Mesendoderm (in vitro differentiated cells): ENCODE measurements at regions not wholly inside any gene's neighbourhood (a gene's known extent, or its start where the extent isn't known, plus 50 kb on each side); places are given as distances from the start of the nearest gene placed in this dataset.

Experiments used
- DNase-seq: peaks from one replicate; pipeline ENCODE4 v3.0.0; 2013
- H2AK5ac ChIP-seq: 2 replicates; pipeline ENCODE4 v1.6.1; 2013; ENCODE audit warnings: low read length, inconsistent platforms
- H2BK120ac ChIP-seq: 2 replicates; pipeline ENCODE4 v1.6.1; 2013; ENCODE audit warnings: low read depth, mild to moderate bottlenecking, low read length, moderate library complexity, mixed read lengths
- H2BK15ac ChIP-seq: replicated peaks from 2 replicates; pipeline ENCODE4 v1.6.1; 2013; ENCODE audit warnings: low read depth, mild to moderate bottlenecking, moderate library complexity
- H2BK5ac ChIP-seq: 2 replicates; pipeline ENCODE4 v1.6.1; 2013; ENCODE audit warnings: low read length, inconsistent platforms
- H3K18ac ChIP-seq: 2 replicates; pipeline ENCODE4 v1.6.1; 2013; ENCODE audit warnings: mild to moderate bottlenecking, low read length, mixed read lengths
- H3K23ac ChIP-seq: one replicate; pipeline ENCODE4 v1.6.1; 2013; ENCODE audit warnings: low read length
- H3K27ac ChIP-seq: 2 replicates; pipeline ENCODE4 v1.5.1; 2013; ENCODE audit warnings: low read depth, mild to moderate bottlenecking, inconsistent platforms, low read length, moderate library complexity
- H3K27me3 ChIP-seq: 2 replicates; pipeline ENCODE4 v1.6.1; 2013; ENCODE audit warnings: low read length, control low read depth, mild to moderate bottlenecking, inconsistent platforms; ENCODE audit not compliant: insufficient read depth, poor library complexity
- H3K36me3 ChIP-seq: 2 replicates; pipeline ENCODE4 v1.6.1; 2013; ENCODE audit warnings: low read length, inconsistent platforms; ENCODE audit not compliant: control insufficient read depth, insufficient read depth
- H3K4ac ChIP-seq: one replicate; pipeline ENCODE4 v1.6.1; 2013; ENCODE audit warnings: low read depth, mild to moderate bottlenecking, low read length, moderate library complexity
- H3K4me1 ChIP-seq: 2 replicates; pipeline ENCODE4 v1.6.1; 2013; ENCODE audit warnings: low read depth, low read length, inconsistent platforms; ENCODE audit not compliant: control insufficient read depth
- H3K4me2 ChIP-seq: 2 replicates; pipeline ENCODE4 v1.6.1; 2013; ENCODE audit warnings: low read length
- H3K4me3 ChIP-seq: 2 replicates; pipeline ENCODE4 v1.5.1; 2013; ENCODE audit warnings: mild to moderate bottlenecking, low read length
- H3K56ac ChIP-seq: one replicate; pipeline ENCODE4 v1.6.1; 2013; ENCODE audit warnings: low read length
- H3K79me1 ChIP-seq: 2 replicates; pipeline ENCODE4 v1.6.1; 2013; ENCODE audit warnings: low read length, inconsistent platforms
- H3K79me2 ChIP-seq: 2 replicates; pipeline ENCODE4 v1.6.1; 2013; ENCODE audit warnings: mild to moderate bottlenecking, low read length; ENCODE audit not compliant: control insufficient read depth, insufficient read depth
- H3K9ac ChIP-seq: 2 replicates; pipeline ENCODE4 v1.6.1; 2013; ENCODE audit warnings: low read length, inconsistent platforms
- H4K5ac ChIP-seq: one replicate; pipeline ENCODE4 v1.6.1; 2013; ENCODE audit warnings: low read length
- H4K8ac ChIP-seq: one replicate; pipeline ENCODE4 v1.6.1; 2013; ENCODE audit warnings: low read depth, mild to moderate bottlenecking, control low read depth, low read length, moderate library complexity
- WGBS: extraction: QIAGEN DNeasy Blood & Tissue Kit; methylation state at CpG from one replicate; pipeline ENCODE4 v1.1.7; 2013; ENCODE audit warnings: low lambda C conversion rate, missing lambda C conversion rate; ENCODE audit not compliant: insufficient coverage; ENCODE audit errors: extremely low coverage; 5-methylcytosine and 5-hydroxymethylcytosine counted together

DNA sequence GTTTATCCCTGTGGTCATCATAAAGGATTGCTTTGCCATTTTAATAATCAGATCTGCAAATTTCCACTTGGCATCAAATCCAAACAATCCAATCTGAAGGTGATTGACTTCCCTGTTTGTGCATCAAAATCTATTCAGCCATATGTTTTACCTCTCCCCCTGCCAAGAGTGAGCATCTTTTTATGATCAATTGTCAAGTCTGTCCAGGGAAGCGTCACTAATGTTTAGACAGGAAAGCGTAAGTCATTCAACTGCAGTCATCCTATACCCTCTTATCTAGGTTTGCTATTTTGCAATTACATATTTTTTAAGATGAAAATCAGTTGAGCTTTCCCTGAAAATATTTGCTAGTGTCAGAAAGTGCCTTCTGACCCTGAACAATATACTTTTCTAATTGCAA lies 1224.1 kb upstream of the SEL1L start:
- no peaks in the 10 kb centered on the region for H3K4me1 ChIP-seq
- no peaks in the 10 kb centered on the region for H3K27me3 ChIP-seq
- no peak overlapping the region for H4K8ac ChIP-seq
- no peaks in the 10 kb centered on the region for H3K79me2 ChIP-seq
- H3K56ac ChIP-seq: no peak overlapping the region
- H3K23ac ChIP-seq: no peak overlapping the region
- no peak overlapping the region for H3K4ac ChIP-seq
- H4K5ac ChIP-seq: no peak overlapping the region
- no peak overlapping the region for H3K18ac ChIP-seq
- no peak overlapping the region for H2AK5ac ChIP-seq
- H2BK15ac ChIP-seq: no peak overlapping the region
- no peak overlapping the region for H2BK120ac ChIP-seq
- WGBS: no CpG with 5 or more reads among the region's 2 CpGs
- H3K4me3 ChIP-seq: no peak overlapping the region
- no peaks in the 10 kb centered on the region for H3K36me3 ChIP-seq
- no peak for DNase-seq
- no peak overlapping the region for H3K4me2 ChIP-seq
- no peak overlapping the region for H3K9ac ChIP-seq
- no peak overlapping the region for H2BK5ac ChIP-seq
- no peaks in the 10 kb centered on the region for H3K79me1 ChIP-seq
- no peak overlapping the region for H3K27ac ChIP-seq

DNA sequence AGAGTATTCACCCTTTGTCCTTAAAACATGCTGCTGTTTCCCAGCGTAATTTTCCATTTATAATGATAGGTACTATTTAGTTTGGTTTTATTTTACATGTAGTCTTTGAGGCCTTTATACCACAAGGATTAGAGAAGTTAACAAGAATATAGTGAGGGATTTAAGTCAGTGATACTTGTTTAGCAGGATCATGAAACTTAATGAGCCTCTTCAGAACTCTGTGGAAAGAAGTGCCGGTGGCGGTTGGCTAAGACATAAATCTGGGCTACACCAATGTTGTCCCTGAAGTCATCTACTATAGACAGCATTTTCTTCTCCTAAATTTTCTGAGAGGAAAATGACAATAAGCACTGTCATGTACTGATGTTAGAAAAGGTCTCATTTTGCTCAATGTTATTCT lies 1226.0 kb upstream of the SEL1L start:
- Histone ChIP-seq H3K79me1 (no peaks in the 10 kb centered on the region), H2BK15ac (no peak overlapping the region), H3K23ac (no peak overlapping the region), H3K4me3 (no peak overlapping the region), H2BK5ac (no peak overlapping the region), H4K5ac (no peak overlapping the region), H3K9ac (no peak overlapping the region), H3K4me1 (no peaks in the 10 kb centered on the region), H3K4ac (no peak overlapping the region), H2BK120ac (no peak overlapping the region), H2AK5ac (no peak overlapping the region), H3K18ac (no peak overlapping the region), H3K79me2 (no peaks in the 10 kb centered on the region), H3K27me3 (no peaks in the 10 kb centered on the region), H4K8ac (no peak overlapping the region), H3K4me2 (no peak overlapping the region), H3K27ac (no peak overlapping the region), H3K36me3 (no peaks in the 10 kb centered on the region), H3K56ac (no peak overlapping the region)
- DNase-seq: no peak
- no CpG with 5 or more reads among the region's 3 CpGs for WGBS

DNA sequence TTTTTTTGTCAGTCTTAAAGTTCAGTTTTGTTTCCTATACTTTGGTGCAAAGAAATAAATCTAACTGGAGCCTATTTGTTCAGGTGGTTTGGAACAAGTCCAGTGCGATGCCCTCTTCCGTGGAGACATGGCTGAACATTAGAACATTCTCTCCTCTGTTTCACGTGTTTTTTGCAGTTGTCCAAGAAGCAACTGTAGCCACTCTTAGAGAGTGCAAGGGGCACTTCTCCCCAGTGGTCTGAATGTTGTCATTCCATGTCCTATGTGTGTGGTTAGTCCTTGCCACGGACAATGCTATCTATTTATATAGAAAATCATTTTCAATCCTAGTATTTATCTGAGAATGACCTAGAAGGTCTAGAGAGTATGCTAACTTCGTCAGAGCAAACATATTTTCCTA lies 1232.5 kb upstream of the SEL1L start:
- Histone ChIP-seq H3K4me3 (no peak overlapping the region), H3K4me2 (no peak overlapping the region), H3K27me3 (no peaks in the 10 kb centered on the region), H2BK120ac (no peak overlapping the region), H3K18ac (no peak overlapping the region), H3K9ac (no peak overlapping the region), H3K23ac (no peak overlapping the region), H3K79me1 (no peaks in the 10 kb centered on the region), H2BK5ac (no peak overlapping the region), H2AK5ac (no peak overlapping the region), H3K79me2 (no peaks in the 10 kb centered on the region), H4K8ac (no peak overlapping the region), H3K56ac (no peak overlapping the region), H3K36me3 (no peaks in the 10 kb centered on the region), H3K4ac (no peak overlapping the region), H3K27ac (no peak overlapping the region), H2BK15ac (no peak overlapping the region), H3K4me1 (no peaks in the 10 kb centered on the region), H4K5ac (no peak overlapping the region)
- no CpG with 5 or more reads among the region's 5 CpGs for WGBS
- DNase-seq: no peak

DNA sequence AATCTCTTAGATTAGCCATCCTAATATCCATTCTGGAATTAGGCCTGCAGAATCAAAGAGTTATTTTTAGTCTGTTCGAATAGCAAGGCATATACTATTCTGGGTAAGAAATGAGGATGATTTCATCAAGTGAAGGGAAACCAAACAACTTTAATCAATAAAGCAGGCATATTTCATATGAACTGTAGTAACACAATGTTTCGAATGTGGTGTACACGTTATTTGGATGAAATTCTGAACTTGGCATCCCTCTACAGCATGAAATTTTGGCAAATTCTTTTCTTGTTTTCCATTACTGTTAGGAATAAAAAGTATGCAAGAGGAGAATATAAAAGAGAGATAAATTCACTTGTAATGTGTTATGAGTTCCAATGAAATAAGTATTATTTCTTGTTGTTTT lies 1233.3 kb upstream of the SEL1L start:
- Histone ChIP-seq H4K8ac (no peak overlapping the region), H3K18ac (no peak overlapping the region), H3K4me3 (no peak overlapping the region), H3K36me3 (no peaks in the 10 kb centered on the region), H2AK5ac (no peak overlapping the region), H2BK120ac (no peak overlapping the region), H3K4me1 (no peaks in the 10 kb centered on the region), H3K4ac (no peak overlapping the region), H3K9ac (no peak overlapping the region), H3K27ac (no peak overlapping the region), H2BK5ac (no peak overlapping the region), H3K23ac (no peak overlapping the region), H4K5ac (no peak overlapping the region), H3K79me1 (no peaks in the 10 kb centered on the region), H3K56ac (no peak overlapping the region), H3K4me2 (no peak overlapping the region), H2BK15ac (no peak overlapping the region), H3K79me2 (no peaks in the 10 kb centered on the region), H3K27me3 (no peaks in the 10 kb centered on the region)
- WGBS: no CpG with 5 or more reads among the region's 3 CpGs
- no peak for DNase-seq

DNA sequence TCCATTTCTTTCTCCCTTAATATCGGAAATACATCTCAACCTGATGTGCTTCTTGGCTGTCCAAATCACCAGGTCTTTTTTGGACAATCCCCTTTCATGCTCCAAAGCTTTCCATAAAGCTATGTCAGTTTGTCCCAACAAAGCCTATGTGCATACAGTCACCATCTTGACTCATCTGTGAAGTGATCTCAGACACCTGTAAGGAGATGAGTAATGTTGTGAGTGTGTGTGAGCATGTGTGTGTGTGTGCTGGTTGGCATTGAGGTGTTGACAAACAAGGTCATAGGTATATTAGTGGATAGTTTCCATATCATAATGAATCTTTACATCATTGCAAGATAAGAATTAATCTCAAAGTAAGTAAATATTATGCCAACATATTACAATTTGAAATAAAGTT lies 1243.3 kb upstream of the SEL1L start:
- H3K4ac ChIP-seq: no peak overlapping the region
- no peak overlapping the region for H2BK15ac ChIP-seq
- H2BK120ac ChIP-seq: no peak overlapping the region
- H2BK5ac ChIP-seq: no peak overlapping the region
- H3K56ac ChIP-seq: no peak overlapping the region
- no peaks in the 10 kb centered on the region for H3K36me3 ChIP-seq
- no peak overlapping the region for H3K4me2 ChIP-seq
- no peak overlapping the region for H3K27ac ChIP-seq
- no peak overlapping the region for H3K9ac ChIP-seq
- no peak for DNase-seq
- H3K4me3 ChIP-seq: no peak overlapping the region
- no peak overlapping the region for H2AK5ac ChIP-seq
- no CpG with 5 or more reads among the region's 1 CpG for whole genome bisulfite sequencing
- H3K18ac ChIP-seq: no peak overlapping the region
- no peaks in the 10 kb centered on the region for H3K79me2 ChIP-seq
- no peak overlapping the region for H3K23ac ChIP-seq
- no peak overlapping the region for H4K5ac ChIP-seq
- no peaks in the 10 kb centered on the region for H3K79me1 ChIP-seq
- no peaks in the 10 kb centered on the region for H3K27me3 ChIP-seq
- H3K4me1 ChIP-seq: no peaks in the 10 kb centered on the region
- no peak overlapping the region for H4K8ac ChIP-seq

DNA sequence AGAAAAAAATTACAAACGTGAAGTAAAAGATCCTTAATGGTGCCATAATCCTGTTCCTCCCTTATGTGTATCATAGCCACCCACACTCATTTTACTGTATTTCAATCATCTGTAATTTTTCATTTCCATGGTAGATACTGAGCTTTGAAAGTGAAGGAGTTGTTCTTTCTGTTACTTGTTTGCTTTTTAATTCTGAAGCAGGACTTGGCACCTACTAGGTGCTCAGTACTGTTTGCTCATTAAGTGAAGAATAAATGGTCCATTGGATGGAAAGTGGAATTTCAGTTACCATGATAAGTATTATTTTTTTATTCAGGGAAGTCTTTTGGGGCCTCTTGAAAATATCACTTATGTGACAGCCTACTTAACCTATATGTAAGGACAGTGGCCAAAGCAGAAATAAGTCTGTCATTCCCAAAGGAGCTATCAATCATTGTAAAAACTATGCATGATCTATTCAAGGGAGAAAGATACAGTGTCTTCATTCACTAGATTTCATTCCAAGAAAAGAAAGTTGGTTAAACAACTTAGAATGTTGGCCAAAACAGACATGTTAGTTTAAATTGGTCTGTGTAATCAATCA lies 1244.4 kb upstream of the SEL1L start:
- Histone ChIP-seq H3K9ac (no peak overlapping the region), H3K27me3 (no peaks in the 10 kb centered on the region), H3K79me2 (no peaks in the 10 kb centered on the region), H4K5ac (no peak overlapping the region), H3K4me2 (no peak overlapping the region), H2BK5ac (no peak overlapping the region), H3K4ac (no peak overlapping the region), H3K36me3 (no peaks in the 10 kb centered on the region), H3K23ac (no peak overlapping the region), H3K4me3 (no peak overlapping the region), H3K56ac (no peak overlapping the region), H3K79me1 (no peaks in the 10 kb centered on the region), H3K18ac (no peak overlapping the region), H2BK120ac (no peak overlapping the region), H3K27ac (no peak overlapping the region), H3K4me1 (no peaks in the 10 kb centered on the region), H2BK15ac (no peak overlapping the region), H4K8ac (no peak overlapping the region), H2AK5ac (no peak overlapping the region)
- no CpG with 5 or more reads among the region's 1 CpG for WGBS
- no peak for DNase-seq
